Spleen (tissue), 7 donors: ENCODE measurements at regions not wholly inside any gene's neighbourhood (a gene's known extent, or its start where the extent isn't known, plus 50 kb on each side); places are given as distances from the start of the nearest gene placed in this dataset.

Experiments
- CTCF ChIP-seq, 11 experiments: fragments of 200-600 bp in 7 of 11; fragments of 450-650 bp in 4 of 11; sonication (generic) in 4 of 11; IDR thresholded peaks in 8 of 11; conservative IDR thresholded peaks in 3 of 11; 1 replicate in 7 of 11; 2 replicates in 4 of 11; pipeline versions ENCODE4 v1.4.0 to v1.8.0; 2016 to 2021; ENCODE audit warnings: antibody characterized with exemption in 11 of 11, inconsistent platforms in 4 of 11, mild to moderate bottlenecking in 1 of 11
- POLR2A ChIP-seq, 3 donors: fragments of 450-650 bp; IDR thresholded peaks; one replicate each; pipeline ENCODE4 v1.5.1; 2017; ENCODE audit warnings: antibody characterized with exemption in 3 of 3, mild to moderate bottlenecking in 1 of 3
- POLR2AphosphoS5 ChIP-seq, 3 donors: sonication (generic); formaldehyde crosslinking; IDR thresholded peaks; one replicate each; pipeline ENCODE4 v1.5.1; 2017; ENCODE audit warnings: antibody characterized with exemption in 3 of 3
- donor health status: DM: no; HTN: no; CAD: no; lungs with moderate emphysema.
- donor health status: DM: no; HTN: no; CAD: no.
- donor health status: DM: no; HTN: no; CAD: no.

- TF ChIP-seq POLR2AphosphoS5 (IDR thresholded peaks at IDR 0.05) (no peak), CTCF (IDR thresholded peaks at IDR 0.05 in 8 of 11, conservative IDR thresholded peaks at IDR 0.05 in 3 of 11) (no peak), POLR2A (IDR thresholded peaks at IDR 0.05) (no peak)
Observed at GRCh38 chr2:185147361-185147760, 549.0 kb downstream of the ZNF804A start.
